OCI-LY7 (cell line): ENCODE measurements at regions not wholly inside any gene's neighbourhood (a gene's known extent, or its start where the extent isn't known, plus 50 kb on each side); places are given as distances from the start of the nearest gene placed in this dataset.

ENCODE experiments used
- CTCF ChIP-seq: fragments of 200-600 bp; sonication (generic); conservative IDR thresholded peaks from 2 replicates; pipeline ENCODE4 v1.5.1; 2014; ENCODE audit warnings: mild to moderate bottlenecking, antibody characterized with exemption, low read length, moderate library complexity, mixed read lengths
- EZH2phosphoT487 ChIP-seq: fragments of 200-600 bp; sonication (generic); IDR thresholded peaks from 2 replicates; pipeline ENCODE4 v1.6.1; 2018; ENCODE audit warnings: low read depth, borderline replicate concordance, mild to moderate bottlenecking, mixed run types, antibody characterized with exemption, low read length, moderate library complexity, mixed read lengths

GRCh38 chr11:30735946-30736345 is 149.8 kb upstream of the MPPED2 start:
- TF ChIP-seq CTCF (no peak), EZH2phosphoT487 (no peak)
